Right lobe of liver (tissue), 6 donors: ENCODE measurements at regions not wholly inside any gene's neighbourhood (a gene's known extent, or its start where the extent isn't known, plus 50 kb on each side); places are given as distances from the start of the nearest gene placed in this dataset.

Experiments
- ATAC-seq, 4 donors: fragments of 200-7000 bp; cut with Tn5 transposase; one replicate each; pipeline ENCODE4 v1.9.1; 2020; ENCODE audit warnings: mild to moderate bottlenecking in 4 of 4, moderate library complexity in 4 of 4
- DNase-seq, 3 donors: peaks; one replicate each; pipeline ENCODE4 v3.0.0-alpha.2; 2020
- H3K27ac ChIP-seq, 3 donors: fragments of 200-600 bp; one replicate each; pipeline ENCODE4 v1.8.0; 2022
- H3K27me3 ChIP-seq, 2 donors: fragments of 200-600 bp; one replicate each; pipeline ENCODE4 v1.8.0; 2022
- H3K36me3 ChIP-seq, 4 donors: fragments of 200-600 bp; sonication (generic) in 1 of 4; one replicate each; pipeline versions ENCODE4 v1.5.1 to v1.8.0; 2017 to 2022; ENCODE audit warnings: control low read depth in 1 of 4
- H3K4me1 ChIP-seq, 4 donors: fragments of 200-600 bp; sonication (generic) in 1 of 4; one replicate each; pipeline versions ENCODE4 v1.5.1 to v1.8.0; 2017 to 2022; ENCODE audit warnings: control low read depth in 1 of 4
- H3K4me3 ChIP-seq, 3 donors: fragments of 200-600 bp; one replicate each; pipeline ENCODE4 v1.8.0; 2022
- H3K9me3 ChIP-seq, 4 donors: fragments of 200-600 bp; sonication (generic) in 1 of 4; one replicate each; pipeline versions ENCODE4 v1.5.1 to v1.8.0; 2017 to 2022; ENCODE audit warnings: control low read depth in 1 of 4
- POLR2A ChIP-seq: fragments of 450-650 bp; IDR thresholded peaks from one replicate; pipeline ENCODE4 v1.6.1; 2017; ENCODE audit warnings: antibody characterized with exemption, mild to moderate bottlenecking
- WGBS: methylation state at CpG from one replicate; pipeline ENCODE4 v1.1.6; 2018; ENCODE audit warnings: low coverage, low lambda C conversion rate; ENCODE audit not compliant: insufficient coverage; ENCODE audit errors: missing lambda C conversion rate; 5-methylcytosine and 5-hydroxymethylcytosine counted together
- intact Hi-C, 2 donors: fragments of 100-400 bp; cut with DNase I; formaldehyde crosslinking; loops; one replicate each; pipeline versions ENCODE4 v1.11.2 to v1.14.1; 2022
- TF ChIP-seq, protein P1 (sequence below), 4 donors: fragments of 200-600 bp in 3 of 4; fragments of 450-650 bp in 1 of 4; IDR thresholded peaks; one replicate each; pipeline versions ENCODE4 v1.5.1 to v1.8.0; 2016 to 2022; ENCODE audit warnings: antibody characterized with exemption in 4 of 4, mild to moderate bottlenecking in 2 of 4
- donor health status: DM: no; HTN: yes; CAD: no.
- donor health status: DM: no; HTN: no; CAD: no.
- donor health status: DM: no; HTN: no; CAD: no.
- donor health status: DM: no; HTN: yes; CAD: no.
- donor health status: DM: no; HTN: yes; CAD: no.

- H3K27ac ChIP-seq = no peak overlapping the region
- intact Hi-C loops = no loop called here
- no peaks in the 10 kb centered on the region for H3K36me3 ChIP-seq
- 30% methylated on average over 6 of the region's 8 CpGs for WGBS
- ATAC-seq = no peak
- no peaks in the 10 kb centered on the region for H3K9me3 ChIP-seq
- TF ChIP-seq POLR2A = no peak
- TF ChIP-seq, protein P1, sequence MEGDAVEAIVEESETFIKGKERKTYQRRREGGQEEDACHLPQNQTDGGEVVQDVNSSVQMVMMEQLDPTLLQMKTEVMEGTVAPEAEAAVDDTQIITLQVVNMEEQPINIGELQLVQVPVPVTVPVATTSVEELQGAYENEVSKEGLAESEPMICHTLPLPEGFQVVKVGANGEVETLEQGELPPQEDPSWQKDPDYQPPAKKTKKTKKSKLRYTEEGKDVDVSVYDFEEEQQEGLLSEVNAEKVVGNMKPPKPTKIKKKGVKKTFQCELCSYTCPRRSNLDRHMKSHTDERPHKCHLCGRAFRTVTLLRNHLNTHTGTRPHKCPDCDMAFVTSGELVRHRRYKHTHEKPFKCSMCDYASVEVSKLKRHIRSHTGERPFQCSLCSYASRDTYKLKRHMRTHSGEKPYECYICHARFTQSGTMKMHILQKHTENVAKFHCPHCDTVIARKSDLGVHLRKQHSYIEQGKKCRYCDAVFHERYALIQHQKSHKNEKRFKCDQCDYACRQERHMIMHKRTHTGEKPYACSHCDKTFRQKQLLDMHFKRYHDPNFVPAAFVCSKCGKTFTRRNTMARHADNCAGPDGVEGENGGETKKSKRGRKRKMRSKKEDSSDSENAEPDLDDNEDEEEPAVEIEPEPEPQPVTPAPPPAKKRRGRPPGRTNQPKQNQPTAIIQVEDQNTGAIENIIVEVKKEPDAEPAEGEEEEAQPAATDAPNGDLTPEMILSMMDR (IDR thresholded peaks at IDR 0.05) = no peak
- H3K27me3 ChIP-seq = no peaks in the 10 kb centered on the region
- no peak for DNase-seq
- no peaks in the 10 kb centered on the region for H3K4me1 ChIP-seq
- no peak overlapping the region for H3K4me3 ChIP-seq
Measured at GRCh38 chr11:116263770-116264169, 509.0 kb downstream of the BUD13 start.

DNA sequence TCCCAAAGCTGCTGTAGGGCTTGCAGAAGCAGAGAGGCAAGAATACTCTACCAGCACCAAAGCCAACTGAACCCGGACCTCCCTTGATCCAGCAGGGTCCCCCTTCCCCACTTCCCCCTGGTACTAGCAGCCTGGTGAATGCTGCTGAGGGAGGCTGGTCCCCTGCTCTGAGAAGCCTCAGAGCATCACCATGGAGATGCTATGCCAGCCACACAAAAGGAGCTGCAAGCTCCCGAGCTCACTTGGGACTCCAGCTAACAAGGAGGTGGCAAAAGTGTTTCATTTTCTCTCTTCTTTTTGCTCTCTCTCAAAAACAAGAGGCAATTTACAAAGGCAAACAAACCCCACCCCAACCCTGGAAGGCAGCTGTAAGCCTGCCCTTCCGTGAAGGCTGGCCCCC is 509.8 kb downstream of the BUD13 start:
- no peak for ATAC-seq
- WGBS = 24% methylated on average over 2 of the region's 3 CpGs
- no peak for TF ChIP-seq POLR2A
- TF ChIP-seq, protein P1 (IDR thresholded peaks at IDR 0.05) = no peak

DNA sequence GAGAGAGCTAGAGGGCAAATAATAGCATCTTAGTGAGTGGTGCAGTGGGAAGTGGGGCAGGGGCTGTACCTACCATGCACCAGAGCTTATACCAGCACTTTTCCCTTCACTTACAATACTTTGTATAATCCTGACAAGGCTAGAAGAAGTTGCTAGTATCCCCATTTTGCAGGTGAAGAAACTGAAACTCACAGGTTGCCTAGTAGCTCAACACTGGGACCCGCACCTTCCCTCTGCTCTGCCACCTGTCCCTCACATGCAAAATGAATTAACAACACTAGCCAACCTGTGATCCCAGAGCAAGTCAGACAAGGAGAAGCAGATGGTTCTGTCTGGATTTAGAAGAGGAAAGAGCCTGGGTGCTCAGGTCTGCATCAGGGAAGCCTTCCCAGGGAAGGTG is 510.4 kb downstream of the BUD13 start:
- Histone ChIP-seq H3K4me1 (no peaks in the 10 kb centered on the region), H3K27me3 (no peaks in the 10 kb centered on the region), H3K36me3 (no peaks in the 10 kb centered on the region), H3K4me3 (no peak overlapping the region), H3K27ac (no peak overlapping the region), H3K9me3 (no peaks in the 10 kb centered on the region)
- DNase-seq = no peak
- TF ChIP-seq POLR2A = no peak
- TF ChIP-seq, protein P1 (IDR thresholded peaks at IDR 0.05) = no peak
- ATAC-seq = no peak
- WGBS = 86% methylated on average over 1 of the region's 1 CpG
- intact Hi-C loops = no loop called here

More for the DNA sequence above, 509.8 kb downstream of the BUD13 start:
- DNase-seq = no peak
- no peaks in the 10 kb centered on the region for H3K4me1 ChIP-seq
- H3K27ac ChIP-seq = no peak overlapping the region
- H3K27me3 ChIP-seq = no peaks in the 10 kb centered on the region
- no peaks in the 10 kb centered on the region for H3K9me3 ChIP-seq
- intact Hi-C loops = no loop called here
- H3K4me3 ChIP-seq = no peak overlapping the region
- H3K36me3 ChIP-seq = no peaks in the 10 kb centered on the region

GRCh38 chr11:116261606-116262005 is 511.2 kb downstream of the BUD13 start:
- no peaks in the 10 kb centered on the region for H3K9me3 ChIP-seq
- no peak for ATAC-seq
- no peak for DNase-seq
- H3K36me3 ChIP-seq = no peaks in the 10 kb centered on the region
- H3K4me3 ChIP-seq = no peak overlapping the region
- H3K4me1 ChIP-seq = no peaks in the 10 kb centered on the region
- H3K27me3 ChIP-seq = no peaks in the 10 kb centered on the region
- 72% methylated on average over 3 of the region's 8 CpGs for WGBS
- intact Hi-C loops = no loop called here
- no peak for TF ChIP-seq POLR2A
- TF ChIP-seq, protein P1 (IDR thresholded peaks at IDR 0.05) = no peak
- H3K27ac ChIP-seq = no peak overlapping the region

DNA sequence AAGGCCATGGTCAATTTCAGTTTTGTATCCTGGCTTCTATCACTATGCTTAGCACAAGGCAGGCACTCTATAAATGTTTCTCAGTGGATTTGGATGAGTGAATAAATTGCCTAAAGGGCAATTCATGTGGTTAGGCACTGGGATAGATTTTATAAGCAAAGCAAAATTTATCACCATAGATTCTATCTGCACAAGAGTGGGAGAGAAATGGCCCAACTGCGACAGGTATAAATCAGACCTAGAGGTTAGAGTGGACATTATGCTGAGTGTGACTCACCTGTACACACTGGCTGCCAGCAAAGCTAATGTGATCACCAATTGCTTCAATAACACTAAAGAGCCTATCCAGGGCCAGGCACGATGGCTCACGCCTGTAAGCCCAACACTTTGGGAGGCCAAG is 514.0 kb downstream of the BUD13 start:
- Histone ChIP-seq H3K4me3 (no peak overlapping the region), H3K9me3 (no peaks in the 10 kb centered on the region), H3K36me3 (no peaks in the 10 kb centered on the region), H3K27ac (no peak overlapping the region), H3K4me1 (no peaks in the 10 kb centered on the region), H3K27me3 (no peaks in the 10 kb centered on the region)
- no peak for TF ChIP-seq POLR2A
- TF ChIP-seq, protein P1 (IDR thresholded peaks at IDR 0.05) = no peak
- intact Hi-C loops = no loop called here
- DNase-seq = no peak
- no peak for ATAC-seq
- WGBS = 40% methylated on average over 1 of the region's 3 CpGs
